DND-41 (cell line): ENCODE measurements at regions not wholly inside any gene's neighbourhood (a gene's known extent, or its start where the extent isn't known, plus 50 kb on each side); places are given as distances from the start of the nearest gene placed in this dataset.
"Not testable (repeated sequence)": the region's sequence is repeated elsewhere in the genome, so short reads cannot be mapped to it uniquely, and the experiment has no call there.

Experiments used
- ATAC-seq: fragments of 200-7000 bp; cut with Tn5 transposase; 3 replicates; pipeline ENCODE4 v1.9.1; 2021; ENCODE audit warnings: low read depth; ENCODE audit not compliant: insufficient read depth
- DNase-seq: peaks from one replicate; pipeline ENCODE4 v3.0.0-alpha.2; 2020
- H2AFZ ChIP-seq: 2 replicates; pipeline ENCODE4 v1.6.0; 2012; ENCODE audit warnings: low read depth, low read length
- H3K27ac ChIP-seq: 2 replicates; pipeline ENCODE4 v1.5.1; 2012; ENCODE audit warnings: low read length, inconsistent platforms
- H3K27me3 ChIP-seq: fragments of 200-600 bp; sonication (generic); 2 replicates; pipeline ENCODE4 v1.6.0; 2012; ENCODE audit warnings: low read length, mild to moderate bottlenecking, inconsistent platforms; ENCODE audit not compliant: insufficient read depth, poor library complexity
- H3K36me3 ChIP-seq: 2 replicates; pipeline ENCODE4 v1.5.1; 2012; ENCODE audit warnings: low read length, inconsistent platforms; ENCODE audit not compliant: insufficient read depth
- H3K4me1 ChIP-seq: 2 replicates; pipeline ENCODE4 v1.5.1; 2012; ENCODE audit warnings: mild to moderate bottlenecking, low read length; ENCODE audit not compliant: insufficient read depth
- H3K4me2 ChIP-seq: 2 replicates; pipeline ENCODE4 v1.6.0; 2012; ENCODE audit warnings: mild to moderate bottlenecking, moderate library complexity, low read length, inconsistent platforms; ENCODE audit not compliant: insufficient read depth
- H3K4me3 ChIP-seq, 2 experiments: fragments of 200-600 bp in 1 of 2; shearing (Covaris generic) in 1 of 2; 2 replicates each; pipeline ENCODE4 v1.5.1; 2012 to 2016; ENCODE audit warnings: inconsistent platforms in 2 of 2, low read length in 2 of 2, mild to moderate bottlenecking in 2 of 2, low read depth in 1 of 2, moderate library complexity in 1 of 2
- H3K79me2 ChIP-seq: 2 replicates; pipeline ENCODE4 v1.6.0; 2012; ENCODE audit warnings: low read length, inconsistent platforms; ENCODE audit not compliant: insufficient read depth
- H3K9ac ChIP-seq: 2 replicates; pipeline ENCODE4 v1.6.0; 2012; ENCODE audit warnings: low read depth, mild to moderate bottlenecking, inconsistent platforms, low read length, moderate library complexity
- H3K9me3 ChIP-seq: 2 replicates; pipeline ENCODE4 v1.5.1; 2012; ENCODE audit warnings: low read length, moderate library complexity, mild to moderate bottlenecking, inconsistent platforms; ENCODE audit not compliant: insufficient read depth, severe bottlenecking
- H4K20me1 ChIP-seq: 2 replicates; pipeline ENCODE4 v1.6.0; 2012; ENCODE audit warnings: low read length; ENCODE audit not compliant: insufficient read depth
- EZH2 ChIP-seq: IDR thresholded peaks from 3 replicates; pipeline ENCODE4 v1.6.1; 2012; ENCODE audit warnings: borderline replicate concordance, low read depth, mild to moderate bottlenecking, moderate library complexity, low read length, inconsistent platforms; ENCODE audit not compliant: severe bottlenecking
- TF ChIP-seq, protein P1 (sequence below): IDR thresholded peaks from 2 replicates; pipeline ENCODE4 v1.5.1; 2012; ENCODE audit warnings: borderline replicate concordance, low read length, moderate library complexity, mild to moderate bottlenecking; ENCODE audit not compliant: poor library complexity, severe bottlenecking; ENCODE audit errors: extremely low read depth

DNA sequence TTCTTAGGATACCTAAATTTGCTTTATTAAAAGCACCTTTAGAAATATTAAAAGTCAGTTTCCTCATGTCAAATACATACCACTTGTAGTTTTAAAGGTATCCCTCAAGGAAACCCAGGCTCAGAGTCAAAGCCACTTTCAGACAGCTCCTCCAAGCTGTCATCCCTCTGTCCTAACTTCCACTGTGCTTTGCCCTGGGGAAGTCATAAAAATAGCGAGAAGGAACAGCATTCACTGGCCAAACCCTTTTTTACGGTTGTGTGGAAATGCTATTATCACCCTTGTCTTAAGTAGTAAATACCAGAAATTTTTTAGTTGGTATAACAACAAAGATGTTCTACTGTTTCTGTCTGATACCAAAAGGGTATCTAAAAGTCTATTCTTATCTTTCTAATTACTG is 680.5 kb downstream of the ZEB2 start:
- Histone ChIP-seq H3K4me1 (no peaks in the 10 kb centered on the region), H3K27me3 (no peaks in the 10 kb centered on the region), H3K9me3 (no peaks in the 10 kb centered on the region), H3K27ac (no peak overlapping the region), H3K4me2 (no peak overlapping the region), H3K36me3 (no peaks in the 10 kb centered on the region), H3K4me3 (no peak overlapping the region), H2AFZ (no peak overlapping the region), H3K79me2 (no peaks in the 10 kb centered on the region), H3K9ac (no peak overlapping the region), H4K20me1 (no peaks in the 10 kb centered on the region)
- TF ChIP-seq, protein P1, sequence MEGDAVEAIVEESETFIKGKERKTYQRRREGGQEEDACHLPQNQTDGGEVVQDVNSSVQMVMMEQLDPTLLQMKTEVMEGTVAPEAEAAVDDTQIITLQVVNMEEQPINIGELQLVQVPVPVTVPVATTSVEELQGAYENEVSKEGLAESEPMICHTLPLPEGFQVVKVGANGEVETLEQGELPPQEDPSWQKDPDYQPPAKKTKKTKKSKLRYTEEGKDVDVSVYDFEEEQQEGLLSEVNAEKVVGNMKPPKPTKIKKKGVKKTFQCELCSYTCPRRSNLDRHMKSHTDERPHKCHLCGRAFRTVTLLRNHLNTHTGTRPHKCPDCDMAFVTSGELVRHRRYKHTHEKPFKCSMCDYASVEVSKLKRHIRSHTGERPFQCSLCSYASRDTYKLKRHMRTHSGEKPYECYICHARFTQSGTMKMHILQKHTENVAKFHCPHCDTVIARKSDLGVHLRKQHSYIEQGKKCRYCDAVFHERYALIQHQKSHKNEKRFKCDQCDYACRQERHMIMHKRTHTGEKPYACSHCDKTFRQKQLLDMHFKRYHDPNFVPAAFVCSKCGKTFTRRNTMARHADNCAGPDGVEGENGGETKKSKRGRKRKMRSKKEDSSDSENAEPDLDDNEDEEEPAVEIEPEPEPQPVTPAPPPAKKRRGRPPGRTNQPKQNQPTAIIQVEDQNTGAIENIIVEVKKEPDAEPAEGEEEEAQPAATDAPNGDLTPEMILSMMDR: no peak
- TF ChIP-seq EZH2: no peak
- no peak for DNase-seq
- no peak for ATAC-seq

DNA sequence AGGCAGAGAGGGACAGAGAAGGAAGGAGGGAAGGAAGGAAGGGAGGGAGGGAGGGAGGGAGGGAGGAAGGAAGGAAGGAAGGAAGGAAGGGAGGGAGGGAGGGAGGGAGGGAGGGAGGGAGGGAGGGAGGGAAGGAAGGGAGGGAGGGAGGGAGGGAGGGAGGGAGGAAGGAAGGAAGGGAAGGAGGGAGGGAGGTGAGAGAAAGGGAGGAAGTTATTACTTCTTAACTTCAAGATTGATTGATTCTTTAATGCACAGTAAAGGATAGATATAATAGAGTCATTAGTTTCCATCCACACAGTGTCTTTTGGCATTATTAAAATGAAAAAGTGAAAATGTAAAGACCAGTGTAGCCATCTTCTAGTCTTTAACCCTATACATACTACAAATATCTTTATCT is 682.9 kb downstream of the ZEB2 start:
- H3K36me3 ChIP-seq, H3K9me3 ChIP-seq, H3K27ac ChIP-seq, H3K4me2 ChIP-seq, H2AFZ ChIP-seq, H3K4me1 ChIP-seq, H3K79me2 ChIP-seq, H3K9ac ChIP-seq, H4K20me1 ChIP-seq, H3K4me3 ChIP-seq, DNase-seq, H3K27me3 ChIP-seq, ATAC-seq: not testable (repeated sequence)

DNA sequence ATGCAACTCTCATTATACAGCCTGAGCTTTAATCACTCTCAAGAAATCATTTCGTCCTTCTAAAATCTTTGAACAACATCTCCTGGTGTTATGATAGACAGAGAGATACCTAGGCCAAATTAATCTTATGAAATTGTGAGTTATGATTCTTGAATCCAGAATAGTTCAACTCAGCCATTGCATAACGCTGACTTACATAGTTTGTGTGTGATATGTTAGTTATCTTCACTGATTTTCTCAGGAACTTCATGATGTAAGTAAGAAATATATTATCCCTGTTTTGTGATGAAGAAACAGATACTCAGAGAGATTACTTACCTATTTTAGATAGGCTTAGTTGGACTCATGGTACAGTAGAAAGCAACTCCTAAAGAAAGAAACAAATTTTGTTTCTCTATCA is 684.4 kb downstream of the ZEB2 start:
- H3K9ac ChIP-seq: no peak overlapping the region
- H2AFZ ChIP-seq: no peak overlapping the region
- H3K9me3 ChIP-seq: no peaks in the 10 kb centered on the region
- H3K4me2 ChIP-seq: no peak overlapping the region
- no peaks in the 10 kb centered on the region for H3K36me3 ChIP-seq
- H3K4me1 ChIP-seq: no peaks in the 10 kb centered on the region
- ATAC-seq (no peak), DNase-seq (no peak)
- no peak overlapping the region for H3K4me3 ChIP-seq
- no peaks in the 10 kb centered on the region for H3K79me2 ChIP-seq
- no peaks in the 10 kb centered on the region for H4K20me1 ChIP-seq
- TF ChIP-seq, protein P1: no peak
- no peak for TF ChIP-seq EZH2
- H3K27ac ChIP-seq: no peak overlapping the region
- no peaks in the 10 kb centered on the region for H3K27me3 ChIP-seq

DNA sequence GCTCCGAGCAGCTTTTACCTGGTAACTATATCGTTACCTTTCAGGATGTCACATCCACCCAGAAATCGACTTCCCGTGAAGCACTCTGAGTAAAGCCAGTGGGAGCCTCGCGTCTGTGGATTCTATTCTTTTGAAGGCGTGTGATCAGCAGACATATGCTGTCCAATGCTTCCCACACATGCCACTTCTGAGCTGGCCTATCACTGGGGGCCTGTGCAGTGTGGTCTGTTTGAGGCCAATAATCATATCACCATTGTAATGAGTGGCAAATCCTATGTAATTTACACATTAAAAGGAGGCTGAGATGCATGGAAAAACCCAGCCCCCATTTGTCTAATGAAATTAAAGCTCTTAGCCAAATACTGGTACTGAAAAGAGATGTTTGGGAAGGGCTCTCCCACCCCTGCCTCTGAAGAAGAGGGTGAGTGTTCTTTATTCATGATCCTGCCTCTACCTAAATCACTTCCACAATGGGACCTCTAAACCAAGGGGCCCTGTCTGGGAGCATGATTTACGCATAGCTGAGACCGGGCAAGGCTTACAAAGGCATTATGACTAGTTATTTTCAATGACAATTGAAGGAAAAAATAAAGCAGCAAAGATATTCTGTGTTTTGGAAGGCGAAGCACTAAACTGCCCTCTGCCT is 686.8 kb downstream of the ZEB2 start:
- no peak overlapping the region for H3K27ac ChIP-seq
- H2AFZ ChIP-seq: no peak overlapping the region
- no peak overlapping the region for H3K4me3 ChIP-seq
- H3K4me1 ChIP-seq: no peaks in the 10 kb centered on the region
- no peaks in the 10 kb centered on the region for H3K79me2 ChIP-seq
- no peaks in the 10 kb centered on the region for H4K20me1 ChIP-seq
- no peak overlapping the region for H3K9ac ChIP-seq
- no peak for ATAC-seq
- H3K4me2 ChIP-seq: no peak overlapping the region
- H3K27me3 ChIP-seq: no peaks in the 10 kb centered on the region
- no peak for DNase-seq
- TF ChIP-seq, protein P1: no peak
- TF ChIP-seq EZH2: no peak
- H3K36me3 ChIP-seq: no peaks in the 10 kb centered on the region
- H3K9me3 ChIP-seq: no peaks in the 10 kb centered on the region
